ENCODE measurements at regions not wholly inside any gene's neighbourhood (a gene's known extent, or its start where the extent isn't known, plus 50 kb on each side); places are given as distances from the start of the nearest gene placed in this dataset.

DNA sequence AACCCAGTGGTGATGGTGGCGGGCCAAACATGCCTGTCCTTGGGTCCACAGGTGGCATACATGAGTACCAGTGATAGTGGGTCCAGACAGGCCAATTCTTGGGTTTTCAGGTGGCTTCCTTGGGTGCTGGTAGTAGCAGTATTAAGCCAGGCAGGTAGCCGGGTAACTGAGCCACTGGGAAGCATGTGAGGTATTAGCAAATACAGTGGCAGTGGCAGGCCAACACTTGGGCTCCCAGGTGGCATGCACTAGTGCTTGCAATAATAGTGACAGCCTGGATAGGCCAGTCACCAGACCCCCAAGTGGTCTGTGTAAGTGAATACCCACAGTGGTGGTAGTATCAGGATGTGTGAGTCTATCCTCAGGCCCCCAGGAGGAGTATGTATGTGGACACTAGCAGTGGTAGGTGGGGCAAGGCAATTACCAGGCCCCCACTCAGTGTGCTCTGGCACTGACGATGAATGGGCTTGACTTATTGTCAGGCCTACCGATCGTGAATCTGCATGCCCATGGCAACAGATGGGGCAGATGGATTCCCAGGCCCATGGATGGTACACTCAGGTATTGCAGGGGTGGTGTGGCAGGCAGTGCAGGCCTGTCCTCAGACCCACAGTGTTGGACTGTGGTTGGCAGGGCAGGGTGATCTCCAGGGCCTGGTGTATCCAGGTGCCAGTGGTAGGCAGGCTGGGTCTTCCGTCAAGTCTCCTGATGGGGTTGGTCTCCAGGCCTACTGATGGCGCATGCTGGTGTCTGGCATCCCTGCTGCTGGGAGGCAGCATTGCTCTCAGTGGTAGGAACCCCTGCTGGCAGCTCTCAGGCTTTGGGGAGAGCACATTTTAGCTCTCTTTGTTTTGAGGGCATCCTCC, 840.7 kb downstream of the FAM181B start:
- DNase-seq (ENCODE audit: low read depth) = no peak

GRCh38 chr11:81888391-81888790, 845.3 kb downstream of the FAM181B start:
- no peak for DNase-seq (ENCODE audit: low read depth)

DNA sequence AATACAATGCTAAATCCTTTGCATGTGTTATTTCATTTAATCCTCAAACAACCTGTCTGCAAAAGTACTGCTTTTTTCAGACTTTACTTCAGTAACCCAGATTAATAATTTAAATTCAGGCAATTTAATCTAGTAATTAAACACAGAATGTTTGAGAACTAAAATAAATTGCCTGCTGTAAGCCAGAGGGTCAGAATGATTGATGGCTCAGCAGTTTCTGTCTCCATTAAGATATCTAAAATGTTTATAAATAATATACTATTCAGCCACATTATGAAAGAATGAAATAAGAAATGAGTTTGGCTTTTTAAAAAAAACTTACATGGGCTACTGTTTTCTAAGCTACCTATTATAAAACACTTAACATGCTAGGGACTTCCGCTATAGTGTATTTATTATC, 846.0 kb downstream of the FAM181B start:
- DNase-seq (ENCODE audit: low read depth) = no peak

- no peak for DNase-seq (ENCODE audit: low read depth)
Measured at GRCh38 chr11:81886406-81887075, 847.1 kb downstream of the FAM181B start.

DNA sequence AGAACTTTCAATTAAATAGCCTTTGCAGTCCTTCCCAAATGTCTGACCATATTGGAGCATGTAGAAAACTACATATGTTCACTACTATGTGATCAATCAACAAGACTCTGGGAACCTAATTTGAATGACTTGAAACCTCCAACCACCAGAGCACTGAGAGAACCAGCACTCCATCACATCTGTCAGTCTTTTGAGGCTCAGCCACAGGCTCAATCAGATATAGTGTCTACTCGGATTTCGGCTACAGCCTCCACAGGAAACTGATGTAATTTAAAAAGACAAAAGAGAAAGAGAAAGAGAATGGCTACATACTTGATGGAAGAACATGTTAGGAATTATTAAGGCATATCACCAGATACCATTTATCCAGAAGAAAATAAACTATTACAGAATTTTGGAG, 859.0 kb downstream of the FAM181B start:
- DNase-seq (ENCODE audit: low read depth) = no peak

DNA sequence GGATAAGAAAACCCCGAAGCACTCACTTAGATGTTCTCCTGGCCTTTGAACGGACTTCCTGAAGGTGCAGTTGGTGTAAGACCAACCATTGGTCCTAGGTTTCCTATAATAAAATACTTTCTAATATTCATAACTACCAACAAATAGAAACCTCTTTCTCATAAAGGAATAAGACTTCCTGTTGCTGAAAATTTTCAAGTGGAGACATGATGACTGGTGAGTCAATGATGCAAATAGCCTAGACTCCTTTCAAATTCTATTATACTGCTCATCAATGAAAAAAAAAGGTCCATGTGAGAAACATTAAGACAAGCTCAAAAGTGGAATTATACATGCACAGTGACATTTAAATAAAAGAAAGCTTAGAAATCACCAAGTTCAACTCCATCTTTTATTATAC, 862.8 kb downstream of the FAM181B start:
- DNase-seq (ENCODE audit: low read depth) = no peak

DNA sequence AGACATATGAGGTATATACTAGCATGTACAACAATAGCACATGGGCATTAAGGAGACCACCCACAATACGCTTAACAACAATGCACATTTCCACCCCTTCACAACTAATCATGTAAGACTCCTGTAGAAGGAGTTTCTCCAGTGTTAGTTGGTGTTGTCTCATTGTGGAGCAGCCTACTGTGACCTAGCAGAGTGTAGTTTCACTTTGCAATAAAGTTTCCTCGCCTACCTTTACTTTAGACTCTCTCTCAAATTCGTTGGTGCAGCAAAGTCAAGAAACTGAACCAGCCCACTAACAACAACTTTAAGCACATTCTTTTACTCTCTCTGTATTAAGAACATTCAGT, 863.6 kb downstream of the FAM181B start:
- DNase-seq (ENCODE audit: low read depth) = no peak

- DNase-seq (ENCODE audit: low read depth) = no peak
Measured at GRCh38 chr11:81869351-81870065, 864.2 kb downstream of the FAM181B start.

GRCh38 chr11:81866896-81867295, 866.8 kb downstream of the FAM181B start:
- no peak for DNase-seq (ENCODE audit: low read depth)

GRCh38 chr11:81857386-81857785, 876.3 kb downstream of the FAM181B start:
- no peak for DNase-seq (ENCODE audit: low read depth)

DNA sequence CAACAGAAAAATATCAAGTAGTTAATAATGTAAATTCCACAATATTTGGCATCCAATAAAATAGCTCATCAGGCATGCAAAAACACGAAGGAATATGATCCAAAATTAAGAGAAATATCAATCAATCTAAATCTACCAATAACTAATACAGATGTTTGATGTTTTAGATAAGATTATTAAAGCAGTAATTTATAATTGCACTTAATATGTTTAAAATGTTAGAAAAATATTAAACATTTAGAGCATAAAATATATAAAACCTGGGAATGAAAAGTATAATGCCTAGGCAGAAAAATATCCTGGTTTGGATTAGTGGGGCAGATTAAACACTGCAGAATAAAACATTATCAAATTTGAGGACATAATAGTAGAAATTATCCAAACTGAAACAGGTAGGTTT, 879.9 kb downstream of the FAM181B start:
- DNase-seq (ENCODE audit: low read depth) = no peak

DNA sequence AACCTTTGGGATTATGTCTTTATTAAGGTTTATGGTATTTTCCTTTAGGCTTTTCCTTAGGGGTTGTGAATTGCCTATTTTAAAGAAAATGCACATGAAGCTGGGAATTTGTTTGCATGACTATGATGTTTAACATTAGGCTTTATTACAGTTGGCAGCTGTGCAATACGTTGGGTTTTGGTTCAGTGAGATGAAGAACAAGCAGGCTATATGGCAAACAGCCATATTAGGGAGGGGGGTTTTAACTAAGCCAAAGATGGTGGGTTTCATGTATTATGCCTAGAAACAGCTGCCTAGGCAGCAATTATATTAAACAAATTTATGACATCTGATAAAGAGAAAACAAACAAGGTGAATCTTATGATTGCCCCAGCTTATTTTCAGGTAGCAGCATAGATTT, 880.8 kb downstream of the FAM181B start:
- no peak for DNase-seq (ENCODE audit: low read depth)

- peak; percentile 11 for DNase-seq (ENCODE audit: low read depth)
Measured at GRCh38 chr11:81840380-81840779, 893.3 kb downstream of the FAM181B start.

DNA sequence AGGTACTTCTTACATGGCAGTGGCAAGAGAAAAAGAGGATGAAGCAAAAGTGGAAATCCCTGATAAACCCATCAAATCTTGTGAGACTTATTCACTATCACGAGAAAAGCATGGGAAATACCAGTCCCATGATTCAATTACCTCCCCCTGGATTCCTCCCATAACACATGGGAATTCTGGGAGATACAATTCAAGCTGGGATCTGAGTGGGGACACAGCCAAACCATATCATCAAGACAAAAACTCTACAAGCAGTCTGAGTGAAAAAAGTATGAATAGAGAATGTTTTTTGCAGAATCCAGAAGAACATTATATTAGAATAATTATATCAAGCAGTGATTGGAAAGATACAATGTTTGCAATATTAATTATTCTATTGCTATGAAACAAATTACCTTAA, 893.7 kb downstream of the FAM181B start:
- no peak for DNase-seq (ENCODE audit: low read depth)

GRCh38 chr11:81839016-81839415, 894.6 kb downstream of the FAM181B start:
- no peak for DNase-seq (ENCODE audit: low read depth)

DNA sequence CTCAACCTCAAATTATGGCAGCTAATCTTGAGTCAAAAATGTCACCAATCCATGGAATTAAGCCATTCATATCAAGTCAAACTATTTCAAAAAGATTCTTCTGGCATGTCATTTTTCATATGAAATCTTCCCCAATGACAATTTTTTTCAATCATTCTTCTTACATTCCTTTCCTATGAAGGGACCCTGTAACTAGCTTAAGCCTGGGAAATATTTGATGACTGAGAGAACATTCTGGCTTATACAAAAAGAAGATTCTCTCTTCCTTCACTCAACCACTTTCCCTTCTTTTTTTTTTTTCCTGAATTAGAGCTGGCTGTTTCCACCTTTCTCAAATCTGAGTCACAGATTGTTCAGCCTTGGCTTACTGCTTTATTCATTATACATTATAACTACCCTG, 903.7 kb downstream of the FAM181B start:
- DNase-seq (ENCODE audit: low read depth) = no peak

- no peak for DNase-seq (ENCODE audit: low read depth)
Measured at GRCh38 chr11:81825346-81825745, 908.3 kb downstream of the FAM181B start.

GRCh38 chr11:81819462-81819861, 914.2 kb downstream of the FAM181B start:
- DNase-seq (ENCODE audit: low read depth) = no peak

DNA sequence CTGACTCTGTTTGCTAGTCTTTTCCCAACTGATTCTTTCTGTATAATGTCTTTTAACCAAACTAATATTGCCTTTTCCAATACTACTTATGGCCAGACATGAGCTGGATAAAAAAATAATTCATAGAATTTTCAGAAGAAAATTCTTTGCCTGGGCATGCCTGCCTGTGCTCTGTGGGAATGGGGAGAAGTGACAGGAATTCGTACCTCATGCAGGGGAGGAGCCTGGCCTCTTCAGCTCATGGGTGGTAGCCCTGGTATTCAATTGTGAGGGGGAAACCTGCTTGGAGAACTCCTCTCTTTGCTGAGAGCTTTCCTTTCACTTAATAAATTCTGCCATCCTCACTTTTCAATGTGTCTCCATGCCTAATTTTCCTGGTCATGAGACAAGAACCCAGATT, 928.8 kb downstream of the FAM181B start:
- no peak for DNase-seq (ENCODE audit: low read depth)

- DNase-seq (ENCODE audit: low read depth) = no peak
Measured at GRCh38 chr11:81802591-81802990, 931.1 kb downstream of the FAM181B start.

GRCh38 chr11:81792416-81792815, 941.2 kb downstream of the FAM181B start:
- DNase-seq (ENCODE audit: low read depth) = no peak

GRCh38 chr11:81787584-81788049, 946.0 kb downstream of the FAM181B start:
- no peak for DNase-seq (ENCODE audit: low read depth)

DNA sequence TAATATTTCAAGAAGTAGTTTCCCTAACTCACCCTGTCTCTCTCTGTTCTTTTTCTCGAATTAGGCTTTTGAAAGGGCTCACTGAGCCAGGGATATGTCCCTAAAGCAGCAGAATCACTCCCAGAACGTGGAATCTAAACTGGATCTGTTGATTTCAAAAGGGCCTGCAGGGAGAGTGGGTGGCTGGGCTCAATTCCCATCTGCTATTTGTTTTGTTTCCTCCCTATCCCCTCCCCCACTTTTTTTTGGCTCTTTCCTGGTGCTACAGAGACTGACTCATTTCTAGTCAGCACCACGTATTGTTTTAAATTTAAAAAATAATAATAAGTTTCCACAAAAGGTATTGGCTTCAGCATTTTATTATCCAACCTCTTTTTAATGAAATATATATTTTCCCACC, 961.5 kb downstream of the FAM181B start:
- DNase-seq (ENCODE audit: low read depth) = no peak
